ENCODE measurements at regions not wholly inside any gene's neighbourhood (a gene's known extent, or its start where the extent isn't known, plus 50 kb on each side); places are given as distances from the start of the nearest gene placed in this dataset.

DNA sequence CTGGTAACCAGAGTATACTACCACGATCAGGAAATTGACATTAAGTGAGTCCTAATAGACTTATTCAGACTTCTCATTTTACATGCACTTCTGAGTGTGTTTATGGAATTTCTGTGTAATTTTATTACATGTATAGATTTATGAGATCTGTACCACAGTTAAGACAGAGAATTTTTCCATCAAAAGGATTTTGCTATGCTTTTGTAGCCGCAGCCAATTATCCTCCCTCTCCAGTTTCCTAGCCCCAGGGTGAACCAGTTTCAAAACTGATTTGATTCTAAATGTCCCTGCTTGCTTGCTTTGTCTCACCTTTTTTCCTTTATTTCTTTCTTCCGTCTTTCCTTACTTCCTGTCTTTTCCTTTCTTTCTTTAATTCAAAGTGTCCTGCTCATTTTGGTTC, 661.2 kb upstream of the BCHE start:
- H3K4me3 ChIP-seq = no peak overlapping the region
- H3K9me3 ChIP-seq = no peaks in the 10 kb centered on the region
- no peak for ATAC-seq
- H3K27ac ChIP-seq = no peak overlapping the region
- WGBS, 2 donors (ENCODE audit: low coverage in 1 of 2) = 86 to 93% methylated on average over 3 of the region's 3 CpGs
- H3K4me1 ChIP-seq = no peaks in the 10 kb centered on the region
- TF ChIP-seq, protein P1, sequence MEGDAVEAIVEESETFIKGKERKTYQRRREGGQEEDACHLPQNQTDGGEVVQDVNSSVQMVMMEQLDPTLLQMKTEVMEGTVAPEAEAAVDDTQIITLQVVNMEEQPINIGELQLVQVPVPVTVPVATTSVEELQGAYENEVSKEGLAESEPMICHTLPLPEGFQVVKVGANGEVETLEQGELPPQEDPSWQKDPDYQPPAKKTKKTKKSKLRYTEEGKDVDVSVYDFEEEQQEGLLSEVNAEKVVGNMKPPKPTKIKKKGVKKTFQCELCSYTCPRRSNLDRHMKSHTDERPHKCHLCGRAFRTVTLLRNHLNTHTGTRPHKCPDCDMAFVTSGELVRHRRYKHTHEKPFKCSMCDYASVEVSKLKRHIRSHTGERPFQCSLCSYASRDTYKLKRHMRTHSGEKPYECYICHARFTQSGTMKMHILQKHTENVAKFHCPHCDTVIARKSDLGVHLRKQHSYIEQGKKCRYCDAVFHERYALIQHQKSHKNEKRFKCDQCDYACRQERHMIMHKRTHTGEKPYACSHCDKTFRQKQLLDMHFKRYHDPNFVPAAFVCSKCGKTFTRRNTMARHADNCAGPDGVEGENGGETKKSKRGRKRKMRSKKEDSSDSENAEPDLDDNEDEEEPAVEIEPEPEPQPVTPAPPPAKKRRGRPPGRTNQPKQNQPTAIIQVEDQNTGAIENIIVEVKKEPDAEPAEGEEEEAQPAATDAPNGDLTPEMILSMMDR (IDR thresholded peaks at IDR 0.05) = no peak
- TF ChIP-seq EP300 (IDR thresholded peaks at IDR 0.05) (no peak), POLR2AphosphoS5 (IDR thresholded peaks at IDR 0.05) (no peak), POLR2A (IDR thresholded peaks at IDR 0.05) (no peak)
- no peaks in the 10 kb centered on the region for H3K27me3 ChIP-seq
- no peaks in the 10 kb centered on the region for H3K36me3 ChIP-seq

DNA sequence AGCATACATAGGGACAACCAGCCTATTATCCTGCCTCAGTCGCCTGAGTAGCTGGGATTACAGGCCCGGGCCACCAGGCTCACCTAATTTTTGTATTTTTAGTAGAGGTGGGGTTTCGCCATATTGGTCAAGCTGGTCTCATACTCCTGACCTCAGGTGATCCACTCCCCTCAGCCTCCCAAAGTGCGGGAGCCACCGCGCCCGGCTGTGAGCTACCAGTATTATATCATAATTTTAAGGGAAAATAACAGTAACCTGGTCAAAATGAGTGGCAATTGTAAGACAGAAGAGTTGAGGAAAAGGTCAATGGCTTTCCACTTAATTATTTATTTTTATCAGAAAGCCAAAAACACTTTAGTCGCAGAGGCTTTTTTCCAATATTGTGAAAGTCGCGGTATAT, 652.6 kb upstream of the BCHE start:
- Histone ChIP-seq H3K27me3 (no peaks in the 10 kb centered on the region), H3K9me3 (no peaks in the 10 kb centered on the region), H3K4me3 (no peak overlapping the region), H3K4me1 (no peaks in the 10 kb centered on the region), H3K27ac (no peak overlapping the region), H3K36me3 (no peaks in the 10 kb centered on the region)
- TF ChIP-seq, protein P1 (IDR thresholded peaks at IDR 0.05) = no peak
- no peak for TF ChIP-seq EP300 (IDR thresholded peaks at IDR 0.05)
- TF ChIP-seq POLR2AphosphoS5 (IDR thresholded peaks at IDR 0.05) = no peak
- TF ChIP-seq POLR2A (IDR thresholded peaks at IDR 0.05) = no peak
- no peak for ATAC-seq
- WGBS, 2 donors (ENCODE audit: low coverage in 1 of 2) = 94 to 99% methylated on average over 7 to 8 of the region's 10 CpGs

DNA sequence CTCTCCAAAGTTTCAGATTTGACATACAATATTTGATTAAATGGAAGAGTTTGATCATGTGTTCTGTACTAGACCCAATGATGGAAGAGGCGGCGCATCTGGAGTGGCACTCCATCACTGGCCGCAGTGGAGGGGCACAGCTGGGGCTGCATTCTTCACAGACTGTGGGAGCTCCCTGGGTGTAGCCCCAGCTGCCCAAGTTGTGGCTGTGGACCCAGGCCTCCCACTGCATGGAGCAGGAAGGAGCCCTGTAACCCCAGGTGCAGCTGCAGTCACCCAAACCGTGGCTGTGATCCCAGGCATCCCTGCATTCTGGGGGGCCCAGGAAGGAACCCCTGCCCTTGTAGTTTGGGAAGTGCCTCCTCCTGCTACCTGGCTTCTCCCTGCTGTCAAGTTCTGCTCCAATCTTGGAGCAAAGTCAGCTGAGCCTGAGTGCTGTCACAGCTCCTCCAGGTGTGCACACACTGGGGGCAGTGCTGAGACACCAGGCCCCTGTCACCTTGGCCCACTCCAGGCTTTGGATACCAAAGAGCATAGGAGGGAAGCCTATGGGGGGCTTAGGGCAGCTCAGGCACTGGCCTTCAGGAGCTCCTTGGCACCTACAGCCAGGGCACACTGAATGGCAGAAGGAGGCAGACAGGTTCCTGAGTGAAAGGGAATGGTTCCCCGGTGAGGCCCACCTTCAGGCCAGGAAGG, 651.9 kb upstream of the BCHE start:
- ATAC-seq = no peak
- Histone ChIP-seq H3K4me1 (no peaks in the 10 kb centered on the region), H3K9me3 (no peaks in the 10 kb centered on the region), H3K27me3 (no peaks in the 10 kb centered on the region), H3K36me3 (no peaks in the 10 kb centered on the region), H3K4me3 (no peak overlapping the region), H3K27ac (no peak overlapping the region)
- 100% methylated on average over 3 of the region's 5 CpGs; no CpG with 5 or more reads in 1 of the 2 donors for WGBS, 2 donors (ENCODE audit: low coverage in 1 of 2)
- TF ChIP-seq POLR2AphosphoS5 (IDR thresholded peaks at IDR 0.05) (no peak), POLR2A (IDR thresholded peaks at IDR 0.05) (no peak), EP300 (IDR thresholded peaks at IDR 0.05) (no peak)
- TF ChIP-seq, protein P1 (IDR thresholded peaks at IDR 0.05) = no peak

DNA sequence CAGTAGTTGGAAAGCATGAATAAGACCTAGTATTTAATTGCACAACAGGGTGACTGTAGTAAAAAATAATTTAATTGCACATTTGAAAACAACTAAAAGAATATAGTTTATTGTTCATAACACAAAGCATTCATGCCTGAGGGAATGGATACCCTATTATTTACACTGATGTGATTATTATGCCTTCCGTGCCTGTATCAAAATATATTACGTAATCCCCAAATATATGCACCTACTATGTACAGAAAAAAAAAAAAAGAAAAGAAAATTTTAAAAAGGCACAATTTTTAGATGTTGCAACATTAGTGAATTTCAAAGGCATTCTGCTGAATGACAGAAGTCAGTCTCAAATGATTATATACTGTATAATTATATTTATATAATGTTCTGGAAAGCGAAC, 647.2 kb upstream of the BCHE start:
- H3K27ac ChIP-seq = no peak overlapping the region
- no peak overlapping the region for H3K4me3 ChIP-seq
- no peak for TF ChIP-seq POLR2A (IDR thresholded peaks at IDR 0.05)
- TF ChIP-seq, protein P1 (IDR thresholded peaks at IDR 0.05) = no peak
- TF ChIP-seq EP300 (IDR thresholded peaks at IDR 0.05) = no peak
- H3K4me1 ChIP-seq = no peaks in the 10 kb centered on the region
- ATAC-seq = no peak
- no peaks in the 10 kb centered on the region for H3K27me3 ChIP-seq
- H3K36me3 ChIP-seq = no peaks in the 10 kb centered on the region
- 70 to 96% methylated on average over 3 of the region's 3 CpGs for WGBS, 2 donors (ENCODE audit: low coverage in 1 of 2)
- peaks cover 0 to 3% (median 0%) of the 10 kb centered on the region in 3 donors for H3K9me3 ChIP-seq

DNA sequence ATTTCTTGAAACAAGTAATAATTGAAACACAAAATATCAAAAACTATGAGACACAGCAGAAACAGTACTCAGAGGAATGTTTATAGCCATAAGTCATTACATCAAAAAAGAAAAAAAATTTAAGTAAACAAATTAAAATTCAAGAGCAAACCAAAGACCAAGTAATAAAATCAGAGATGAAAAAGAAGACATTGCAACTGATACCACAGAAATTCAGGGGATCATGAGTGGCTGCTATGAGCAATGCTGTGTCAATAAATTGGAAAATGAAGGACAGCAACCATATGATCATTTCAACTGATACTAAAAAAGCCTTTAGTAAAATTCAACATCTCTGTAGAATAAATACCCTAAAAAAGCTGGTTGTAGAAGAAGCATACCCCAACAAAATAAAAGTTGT, 644.1 kb upstream of the BCHE start:
- Histone ChIP-seq H3K27me3 (no peaks in the 10 kb centered on the region), H3K27ac (no peak overlapping the region), H3K9me3 (peaks cover 0 to 12% (median 0%) of the 10 kb centered on the region in 3 donors), H3K4me3 (no peak overlapping the region), H3K36me3 (no peaks in the 10 kb centered on the region), H3K4me1 (no peaks in the 10 kb centered on the region)
- no peak for ATAC-seq
- TF ChIP-seq POLR2AphosphoS5 (IDR thresholded peaks at IDR 0.05) = no peak
- no peak for TF ChIP-seq EP300 (IDR thresholded peaks at IDR 0.05)
- TF ChIP-seq POLR2A (IDR thresholded peaks at IDR 0.05) = no peak
- TF ChIP-seq, protein P1 (IDR thresholded peaks at IDR 0.05) = no peak

Data from gastroesophageal sphincter (tissue), 4 donors.